ENCODE measurements at regions not wholly inside any gene's neighbourhood (a gene's known extent, or its start where the extent isn't known, plus 50 kb on each side); places are given as distances from the start of the nearest gene placed in this dataset.

DNA sequence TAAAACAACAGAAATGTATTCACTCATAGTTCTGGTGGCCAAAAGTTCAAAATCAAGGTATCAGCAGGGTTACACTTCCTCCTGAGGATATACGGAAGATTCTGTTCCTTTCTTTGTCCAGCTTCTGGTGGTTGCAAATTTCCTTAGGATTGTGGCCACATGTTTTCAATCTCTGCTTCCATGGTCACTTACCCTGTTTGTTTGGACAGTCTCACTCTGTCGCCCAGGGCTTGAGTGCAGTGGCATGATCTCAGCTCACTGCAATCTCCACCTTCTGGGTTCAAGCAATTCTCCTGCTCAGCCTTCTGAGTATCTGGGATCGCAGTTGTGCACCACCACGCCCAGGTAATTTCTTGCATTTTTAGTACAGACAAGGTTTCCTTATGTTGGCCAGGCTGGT lies 534.3 kb downstream of the KCNA4 start:
- TF ChIP-seq, protein P1, sequence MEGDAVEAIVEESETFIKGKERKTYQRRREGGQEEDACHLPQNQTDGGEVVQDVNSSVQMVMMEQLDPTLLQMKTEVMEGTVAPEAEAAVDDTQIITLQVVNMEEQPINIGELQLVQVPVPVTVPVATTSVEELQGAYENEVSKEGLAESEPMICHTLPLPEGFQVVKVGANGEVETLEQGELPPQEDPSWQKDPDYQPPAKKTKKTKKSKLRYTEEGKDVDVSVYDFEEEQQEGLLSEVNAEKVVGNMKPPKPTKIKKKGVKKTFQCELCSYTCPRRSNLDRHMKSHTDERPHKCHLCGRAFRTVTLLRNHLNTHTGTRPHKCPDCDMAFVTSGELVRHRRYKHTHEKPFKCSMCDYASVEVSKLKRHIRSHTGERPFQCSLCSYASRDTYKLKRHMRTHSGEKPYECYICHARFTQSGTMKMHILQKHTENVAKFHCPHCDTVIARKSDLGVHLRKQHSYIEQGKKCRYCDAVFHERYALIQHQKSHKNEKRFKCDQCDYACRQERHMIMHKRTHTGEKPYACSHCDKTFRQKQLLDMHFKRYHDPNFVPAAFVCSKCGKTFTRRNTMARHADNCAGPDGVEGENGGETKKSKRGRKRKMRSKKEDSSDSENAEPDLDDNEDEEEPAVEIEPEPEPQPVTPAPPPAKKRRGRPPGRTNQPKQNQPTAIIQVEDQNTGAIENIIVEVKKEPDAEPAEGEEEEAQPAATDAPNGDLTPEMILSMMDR (IDR thresholded peaks at IDR 0.05; ENCODE audit: borderline replicate concordance, extremely low read depth, low read length, poor library complexity, severe bottlenecking), result no peak
- TF ChIP-seq EZH2 (IDR thresholded peaks at IDR 0.05; ENCODE audit: borderline replicate concordance, low read depth, low read length, severe bottlenecking), result no peak

Data from DND-41 (cell line).